MCF 10A (cell line): ENCODE measurements at regions not wholly inside any gene's neighbourhood (a gene's known extent, or its start where the extent isn't known, plus 50 kb on each side); places are given as distances from the start of the nearest gene placed in this dataset.
"Not testable (repeated sequence)": the region's sequence is repeated elsewhere in the genome, so short reads cannot be mapped to it uniquely, and the experiment has no call there.

Experiments
- BruUV-seq: library from RNA; stranded (reverse); fragments of 400-500 nt; replicated peaks from 2 replicates; lab custom pipeline; 2021; lab: Mats Ljungman, UMichigan
- CTCF ChIA-PET: fragments of 300-600 bp; sonication (Branson Sonifier 250); formaldehyde crosslinking; extraction: SDS; loops from one replicate; lab custom pipeline; 2021; ENCODE audit warnings: antibody characterized with exemption, inconsistent platforms; lab: Yijun Ruan, JAX
- POLR2A ChIA-PET: fragments of 300-600, 350-650 bp; sonication (Branson Sonifier 250); formaldehyde crosslinking; extraction: SDS; loops from one replicate; lab custom pipeline; 2020; ENCODE audit warnings: antibody characterized with exemption, inconsistent platforms; lab: Yijun Ruan, JAX
- DNase-seq: peaks from one replicate; pipeline ENCODE4 v3.0.0-alpha.2; 2018; ENCODE audit not compliant: unreplicated experiment
- H3K27ac Mint-ChIP-seq: one replicate; pipeline ENCODE4 v1.8.0; 2022; ENCODE audit warnings: mild to moderate bottlenecking, low read depth, mixed read lengths; ENCODE audit not compliant: unreplicated experiment
- H3K27me3 Mint-ChIP-seq: one replicate; pipeline ENCODE4 v1.8.0; 2022; ENCODE audit warnings: mixed read lengths; ENCODE audit not compliant: insufficient read depth, unreplicated experiment
- H3K36me3 Mint-ChIP-seq: one replicate; pipeline ENCODE4 v1.8.0; 2022; ENCODE audit warnings: mild to moderate bottlenecking, moderate library complexity, mixed read lengths; ENCODE audit not compliant: insufficient read depth, unreplicated experiment
- H3K4me1 Mint-ChIP-seq: one replicate; pipeline ENCODE4 v1.8.0; 2022; ENCODE audit warnings: mixed read lengths; ENCODE audit not compliant: insufficient read depth, unreplicated experiment
- H3K4me3 Mint-ChIP-seq: one replicate; pipeline ENCODE4 v1.8.0; 2022; ENCODE audit warnings: mild to moderate bottlenecking, moderate library complexity, mixed read lengths; ENCODE audit not compliant: unreplicated experiment
- H3K9me3 Mint-ChIP-seq: one replicate; pipeline ENCODE4 v1.8.0; 2022; ENCODE audit warnings: mixed read lengths; ENCODE audit not compliant: unreplicated experiment
- intact Hi-C: fragments of 100-400 bp; cut with micrococcal nuclease; formaldehyde crosslinking; loops from 2 replicates; pipeline ENCODE4 v1.14.1; 2022
- TF ChIP-seq, protein P1 (sequence below): fragments of 200-600 bp; IDR thresholded peaks from one replicate; pipeline ENCODE4 v1.8.0; 2022; ENCODE audit warnings: antibody characterized with exemption, mild to moderate bottlenecking; ENCODE audit not compliant: unreplicated experiment

- H3K27ac Mint-ChIP-seq, BruUV-seq, H3K4me1 Mint-ChIP-seq, CTCF ChIA-PET, POLR2A ChIA-PET, H3K36me3 Mint-ChIP-seq, DNase-seq, H3K4me3 Mint-ChIP-seq, H3K27me3 Mint-ChIP-seq, intact Hi-C loops: not testable (repeated sequence)
- H3K9me3 Mint-ChIP-seq = peaks cover 52% of the 10 kb centered on the region
These were observed 347.4 kb downstream of the MAGEE1 start for GRCh38 chrX:76774912-76775311.

GRCh38 chrX:76796311-76796710 lies 368.8 kb downstream of the MAGEE1 start:
- Mint-ChIP-seq H3K4me3 (no peak overlapping the region), H3K4me1 (no peaks in the 10 kb centered on the region), H3K36me3 (no peaks in the 10 kb centered on the region), H3K27me3 (no peaks in the 10 kb centered on the region), H3K9me3 (peaks cover 10% of the 10 kb centered on the region), H3K27ac (no peak overlapping the region)
- BruUV-seq = no TSS peak
- TF ChIP-seq, protein P1, sequence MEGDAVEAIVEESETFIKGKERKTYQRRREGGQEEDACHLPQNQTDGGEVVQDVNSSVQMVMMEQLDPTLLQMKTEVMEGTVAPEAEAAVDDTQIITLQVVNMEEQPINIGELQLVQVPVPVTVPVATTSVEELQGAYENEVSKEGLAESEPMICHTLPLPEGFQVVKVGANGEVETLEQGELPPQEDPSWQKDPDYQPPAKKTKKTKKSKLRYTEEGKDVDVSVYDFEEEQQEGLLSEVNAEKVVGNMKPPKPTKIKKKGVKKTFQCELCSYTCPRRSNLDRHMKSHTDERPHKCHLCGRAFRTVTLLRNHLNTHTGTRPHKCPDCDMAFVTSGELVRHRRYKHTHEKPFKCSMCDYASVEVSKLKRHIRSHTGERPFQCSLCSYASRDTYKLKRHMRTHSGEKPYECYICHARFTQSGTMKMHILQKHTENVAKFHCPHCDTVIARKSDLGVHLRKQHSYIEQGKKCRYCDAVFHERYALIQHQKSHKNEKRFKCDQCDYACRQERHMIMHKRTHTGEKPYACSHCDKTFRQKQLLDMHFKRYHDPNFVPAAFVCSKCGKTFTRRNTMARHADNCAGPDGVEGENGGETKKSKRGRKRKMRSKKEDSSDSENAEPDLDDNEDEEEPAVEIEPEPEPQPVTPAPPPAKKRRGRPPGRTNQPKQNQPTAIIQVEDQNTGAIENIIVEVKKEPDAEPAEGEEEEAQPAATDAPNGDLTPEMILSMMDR = no peak
- peak; percentile 49 for DNase-seq
- intact Hi-C loops = no loop called here
- ChIA-PET CTCF (interaction anchor here (0.5 kb wide), 1 partner anchor 67 kb away, joined by 3 read pairs; no protein-coding TSS in a partner anchor), POLR2A (interaction anchor here (0.7 kb wide), 1 partner anchor 1683 kb away, joined by 3 read pairs; no protein-coding TSS in a partner anchor)

- no peak overlapping the region for H3K27ac Mint-ChIP-seq
- H3K27me3 Mint-ChIP-seq = no peaks in the 10 kb centered on the region
- no peak overlapping the region for H3K4me3 Mint-ChIP-seq
- no TSS peak for BruUV-seq
- H3K9me3 Mint-ChIP-seq = peaks cover 27% of the 10 kb centered on the region
- intact Hi-C loops = no loop called here
- TF ChIP-seq, protein P1 = no peak
- H3K36me3 Mint-ChIP-seq = no peaks in the 10 kb centered on the region
- ChIA-PET CTCF (interaction anchor here (0.6 kb wide), 1 partner anchor 605 kb away, joined by 5 read pairs; no protein-coding TSS in a partner anchor), POLR2A (no interaction called here)
- DNase-seq = peak; percentile 87
- H3K4me1 Mint-ChIP-seq = no peaks in the 10 kb centered on the region
These were observed 375.2 kb downstream of the MAGEE1 start for GRCh38 chrX:76802708-76803107.

- ChIA-PET CTCF (no interaction called here), POLR2A (no interaction called here)
- Mint-ChIP-seq H3K36me3 (no peaks in the 10 kb centered on the region), H3K4me1 (no peaks in the 10 kb centered on the region), H3K9me3 (peaks cover 9% of the 10 kb centered on the region), H3K27ac (no peak overlapping the region), H3K27me3 (no peaks in the 10 kb centered on the region), H3K4me3 (no peak overlapping the region)
- no TSS peak for BruUV-seq
- TF ChIP-seq, protein P1 = no peak
- DNase-seq = no peak
- intact Hi-C loops = no loop called here
These were observed 388.2 kb downstream of the MAGEE1 start for GRCh38 chrX:76815754-76816153.

GRCh38 chrX:76817279-76817678 lies 389.8 kb downstream of the MAGEE1 start:
- BruUV-seq, H3K9me3 Mint-ChIP-seq, CTCF ChIA-PET: not testable (repeated sequence)

More at GRCh38 chrX:76817279-76817678, 389.8 kb downstream of the MAGEE1 start:
- H3K27me3 Mint-ChIP-seq, H3K27ac Mint-ChIP-seq, H3K36me3 Mint-ChIP-seq, H3K4me1 Mint-ChIP-seq, POLR2A ChIA-PET, intact Hi-C loops, H3K4me3 Mint-ChIP-seq, DNase-seq: not testable (repeated sequence)
